ENCODE measurements at regions not wholly inside any gene's neighbourhood (a gene's known extent, or its start where the extent isn't known, plus 50 kb on each side); places are given as distances from the start of the nearest gene placed in this dataset.

GRCh38 chr2:217749008-217749407, 253.8 kb downstream of the TNS1 start:
- no peak for DNase-seq (ENCODE audit: low spot score)

DNA sequence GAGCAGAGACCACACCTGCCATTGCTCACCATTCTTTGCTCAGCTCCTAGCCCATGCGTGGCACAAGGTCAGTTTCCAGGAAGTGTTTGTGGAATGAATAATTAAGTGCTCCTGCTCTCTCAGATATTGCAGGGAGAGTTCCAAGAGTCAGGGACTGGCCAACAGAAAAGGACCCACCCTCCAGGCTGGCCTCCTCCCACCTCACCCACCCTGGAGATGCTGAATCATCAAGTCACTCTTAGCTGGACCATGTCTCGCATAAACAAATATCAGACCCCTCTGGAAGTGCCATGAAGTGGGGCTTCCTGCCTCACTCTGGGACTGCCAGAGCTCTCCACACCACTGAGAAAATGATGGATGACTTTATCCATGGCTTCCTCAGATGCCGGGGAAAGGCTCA, 256.0 kb downstream of the TNS1 start:
- DNase-seq (ENCODE audit: low spot score): no peak

DNA sequence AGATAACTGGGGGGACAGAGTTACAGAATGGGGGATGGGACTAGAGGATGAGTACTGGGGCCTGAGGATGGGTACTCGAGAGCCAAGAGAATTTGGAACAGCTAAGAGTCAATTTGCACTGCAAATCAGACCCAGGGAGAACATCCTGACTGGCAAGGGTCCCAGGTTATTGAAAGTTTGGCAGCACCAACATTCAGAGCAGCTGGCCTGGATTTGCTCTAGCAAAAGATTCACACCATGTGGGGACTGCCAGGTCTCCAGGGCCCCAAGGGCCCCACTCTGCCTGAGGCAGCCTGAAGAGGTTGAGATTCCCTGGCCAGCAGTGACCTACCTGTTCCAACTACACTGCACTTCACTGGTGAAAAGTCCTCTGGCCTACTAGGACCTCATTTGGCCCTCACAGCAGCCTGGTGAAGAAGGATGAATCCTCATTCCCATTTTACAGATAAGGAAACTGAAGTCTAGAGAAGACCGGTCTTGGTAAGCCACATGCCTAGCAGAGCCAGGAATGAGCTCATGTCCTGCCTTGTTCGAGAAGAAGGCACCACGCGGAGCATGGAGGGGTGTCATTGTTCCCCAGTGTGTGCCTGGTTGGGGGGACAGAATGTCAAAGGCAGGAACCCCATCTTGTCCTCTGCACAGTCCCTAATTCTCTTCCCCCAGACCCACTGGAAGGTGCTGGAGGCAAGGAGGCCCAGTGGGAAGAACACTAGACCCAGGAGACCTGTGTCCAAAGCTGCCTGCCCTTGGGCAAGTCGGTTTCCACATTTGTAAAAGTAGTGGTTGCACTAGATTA, 258.6 kb downstream of the TNS1 start:
- DNase-seq (ENCODE audit: low spot score): no peak

GRCh38 chr2:217743407-217743806, 259.4 kb downstream of the TNS1 start:
- no peak for DNase-seq (ENCODE audit: low spot score)

- DNase-seq (ENCODE audit: low spot score): no peak
Measured at GRCh38 chr2:217742841-217743240, 260.0 kb downstream of the TNS1 start.

DNA sequence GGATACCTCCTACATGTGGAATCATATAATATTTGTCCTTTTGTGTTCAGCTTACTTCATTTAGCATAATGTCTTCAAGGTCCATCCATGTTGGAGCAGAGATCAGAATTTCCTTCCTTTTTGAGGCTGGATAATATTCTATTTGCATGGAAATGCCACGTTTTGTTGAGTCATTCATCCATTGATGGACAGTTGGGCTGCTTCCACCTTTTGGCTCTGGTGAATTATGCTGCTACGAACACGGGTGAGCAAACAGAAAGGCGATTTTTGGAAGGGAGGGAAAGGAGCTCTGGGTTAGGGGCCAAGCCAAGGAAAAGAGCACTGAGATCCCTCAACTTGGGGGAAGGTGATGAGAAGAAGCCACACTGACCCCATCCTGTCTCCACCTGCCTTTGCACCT, 260.5 kb downstream of the TNS1 start:
- DNase-seq (ENCODE audit: low spot score): no peak

DNA sequence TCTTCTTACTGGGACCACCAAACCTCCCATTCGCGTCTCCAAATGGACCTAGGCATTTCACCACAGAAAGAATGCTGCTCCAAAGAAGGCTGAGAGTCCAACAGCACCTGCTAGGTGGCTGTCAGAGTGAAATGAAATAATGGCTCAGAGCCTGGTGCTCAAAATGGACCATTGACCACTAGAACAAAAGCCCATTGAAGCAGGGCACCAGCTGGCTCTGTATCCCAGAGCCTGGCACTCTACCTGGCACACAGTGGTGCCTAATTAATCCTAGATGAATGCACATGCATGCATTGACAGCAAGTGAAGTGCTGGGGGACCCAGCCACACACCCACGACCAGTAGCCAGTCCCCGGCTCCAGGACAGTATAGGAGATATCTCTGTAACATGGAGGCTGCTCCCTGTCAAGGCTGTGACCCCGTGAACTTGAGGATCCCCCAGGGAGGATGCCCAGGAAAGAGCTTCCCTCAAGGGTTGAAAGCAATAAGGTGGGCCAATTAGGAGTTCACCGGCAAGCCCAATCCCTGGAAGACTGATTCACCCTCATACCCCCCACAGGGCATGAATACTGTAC, 261.3 kb downstream of the TNS1 start:
- DNase-seq (ENCODE audit: low spot score): no peak

DNA sequence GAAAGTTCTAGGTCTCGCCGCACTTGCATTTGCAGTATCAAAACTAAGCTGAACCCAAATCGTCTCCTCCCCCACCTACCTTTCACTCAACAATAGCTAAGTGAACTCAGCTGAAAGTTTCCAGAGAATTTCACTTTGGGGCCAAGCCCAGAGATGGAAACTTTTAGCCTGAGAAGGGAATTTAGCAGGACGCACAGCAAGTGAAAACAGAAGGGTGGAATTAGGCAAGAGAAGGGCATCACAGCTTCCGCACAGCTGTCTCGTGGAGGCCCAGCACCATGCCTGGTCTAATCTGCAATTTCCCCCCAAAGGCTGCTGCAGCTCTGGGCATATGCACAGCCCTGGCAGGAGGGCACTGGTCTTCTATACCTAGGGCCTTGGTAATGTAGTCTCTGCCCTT, 262.0 kb downstream of the TNS1 start:
- no peak for DNase-seq (ENCODE audit: low spot score)

DNA sequence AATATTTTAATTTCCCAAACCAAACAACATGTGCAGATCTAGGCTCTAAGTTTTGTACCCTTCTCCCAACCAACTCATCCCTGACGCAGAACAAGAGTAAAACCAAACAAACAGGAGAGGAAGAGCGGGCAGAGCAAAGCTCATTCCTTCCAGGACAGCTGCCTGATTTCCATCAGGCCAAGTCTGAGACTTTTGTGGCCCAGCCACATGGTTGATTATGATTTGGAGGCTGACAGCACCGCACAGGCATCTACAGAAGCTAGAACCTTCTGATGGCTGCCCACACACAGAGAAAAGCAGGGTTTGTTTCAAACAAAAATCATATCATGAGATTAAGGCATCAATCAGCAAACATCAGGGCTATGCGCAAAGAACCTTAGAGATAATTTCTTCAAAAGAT, 262.6 kb downstream of the TNS1 start:
- DNase-seq (ENCODE audit: low spot score): peak; percentile 42

- no peak for DNase-seq (ENCODE audit: low spot score)
Measured at GRCh38 chr2:217739741-217740140, 263.1 kb downstream of the TNS1 start.

DNA sequence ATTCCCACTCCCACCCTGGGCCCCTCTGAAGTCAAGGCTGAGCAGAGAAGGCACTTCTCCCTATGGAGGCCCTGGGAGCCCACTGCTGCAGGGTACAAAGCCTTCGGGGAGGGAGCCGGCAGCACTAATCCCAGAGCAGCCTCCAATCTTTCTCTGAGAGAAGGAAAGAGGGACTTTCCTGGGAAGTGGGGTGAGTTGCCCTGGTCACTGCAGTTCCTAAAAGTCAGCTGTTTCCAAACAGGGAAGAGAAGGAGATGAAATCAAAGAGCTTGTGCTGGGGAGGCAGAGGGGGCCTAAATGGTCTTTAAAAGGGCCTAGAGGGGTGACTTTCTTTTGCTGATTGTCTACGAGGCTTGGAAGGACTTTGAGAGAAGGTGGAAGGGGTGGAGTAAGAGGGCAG, 264.7 kb downstream of the TNS1 start:
- no peak for DNase-seq (ENCODE audit: low spot score)

DNA sequence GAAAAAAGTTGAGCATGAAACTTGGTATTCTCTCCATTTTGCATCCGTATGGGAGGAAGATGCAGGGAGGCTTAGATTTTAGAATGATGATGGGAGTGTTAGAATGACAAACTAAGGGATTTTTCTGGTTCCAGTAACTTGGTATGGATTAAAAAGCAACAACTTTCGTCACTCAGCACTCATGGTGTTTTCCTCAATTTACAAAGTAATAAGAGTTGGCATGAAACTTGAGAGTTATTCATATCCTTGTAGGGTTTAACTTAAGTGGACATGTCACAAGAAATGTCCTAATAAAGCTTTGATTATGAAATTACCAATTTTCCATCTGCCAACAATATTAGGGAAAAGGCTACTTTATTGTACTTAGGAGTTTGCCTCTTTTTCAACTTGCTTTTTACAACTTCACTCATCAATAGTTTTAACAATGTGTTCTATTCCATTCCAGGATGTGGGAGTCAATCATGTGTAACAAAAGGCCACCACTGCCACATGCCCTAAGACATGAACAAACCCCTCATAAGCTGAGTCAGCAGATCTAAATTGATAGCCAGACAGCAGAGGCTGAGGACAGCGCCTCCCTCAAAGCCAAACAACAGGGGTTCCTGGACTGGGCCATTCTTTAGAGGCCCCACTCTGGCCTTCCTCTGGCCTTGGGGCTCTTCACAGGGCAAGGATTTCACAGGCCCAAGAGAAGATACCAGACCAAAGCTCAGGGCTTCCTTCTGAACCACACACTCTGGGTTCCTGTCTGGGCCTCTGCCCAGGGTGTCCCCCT, 265.8 kb downstream of the TNS1 start:
- no peak for DNase-seq (ENCODE audit: low spot score)

DNA sequence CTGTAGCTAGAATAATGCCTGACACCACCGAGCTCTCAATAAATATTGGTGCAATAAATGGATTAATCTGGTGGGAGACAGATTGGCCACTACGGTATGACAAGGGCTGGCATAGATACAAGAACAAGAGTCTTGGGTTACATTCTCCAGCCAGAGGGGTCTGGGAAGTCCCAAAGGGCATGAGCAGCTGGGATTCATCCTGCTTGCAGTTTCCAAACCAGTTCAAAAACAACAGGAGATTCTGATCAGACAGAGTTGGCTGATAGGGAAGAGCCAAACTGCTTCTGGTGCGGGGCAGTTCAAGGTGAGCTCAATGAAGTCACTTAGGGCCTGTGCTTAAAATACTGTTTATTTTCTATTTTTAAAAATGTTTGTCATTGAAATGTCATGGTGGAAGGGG, 266.9 kb downstream of the TNS1 start:
- no peak for DNase-seq (ENCODE audit: low spot score)

DNA sequence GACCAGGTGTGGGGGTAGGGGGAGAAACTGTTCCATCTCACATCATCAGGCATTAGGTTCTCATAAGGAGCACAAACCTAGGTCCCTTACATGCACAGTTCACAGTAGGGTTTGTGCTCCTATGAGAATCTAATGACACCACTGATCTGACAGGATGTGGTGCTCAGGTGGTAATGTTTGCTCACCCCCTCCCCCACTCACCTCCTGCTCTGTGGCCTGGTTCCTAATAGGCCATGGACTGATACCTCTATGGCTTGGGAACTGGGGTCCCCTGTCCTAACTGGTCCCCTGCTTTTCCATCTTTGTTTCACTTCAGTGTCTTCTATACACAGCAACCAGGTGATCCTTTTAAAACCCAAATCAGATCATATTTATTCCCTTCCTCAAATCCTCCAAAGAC, 267.8 kb downstream of the TNS1 start:
- DNase-seq (ENCODE audit: low spot score): no peak

- DNase-seq (ENCODE audit: low spot score): no peak
Measured at GRCh38 chr2:217733461-217733860, 269.3 kb downstream of the TNS1 start.

- DNase-seq (ENCODE audit: low spot score): no peak
Measured at GRCh38 chr2:217732992-217733391, 269.8 kb downstream of the TNS1 start.

- peak; percentile 36 for DNase-seq (ENCODE audit: low spot score)
Measured at GRCh38 chr2:217731805-217732204, 271.0 kb downstream of the TNS1 start.

GRCh38 chr2:217729421-217730053, 273.3 kb downstream of the TNS1 start:
- no peak for DNase-seq (ENCODE audit: low spot score)

- DNase-seq (ENCODE audit: low spot score): no peak
Measured at GRCh38 chr2:217727801-217728200, 275.0 kb downstream of the TNS1 start.

- no peak for DNase-seq (ENCODE audit: low spot score)
Measured at GRCh38 chr2:217725409-217725808, 277.4 kb downstream of the TNS1 start.

DNA sequence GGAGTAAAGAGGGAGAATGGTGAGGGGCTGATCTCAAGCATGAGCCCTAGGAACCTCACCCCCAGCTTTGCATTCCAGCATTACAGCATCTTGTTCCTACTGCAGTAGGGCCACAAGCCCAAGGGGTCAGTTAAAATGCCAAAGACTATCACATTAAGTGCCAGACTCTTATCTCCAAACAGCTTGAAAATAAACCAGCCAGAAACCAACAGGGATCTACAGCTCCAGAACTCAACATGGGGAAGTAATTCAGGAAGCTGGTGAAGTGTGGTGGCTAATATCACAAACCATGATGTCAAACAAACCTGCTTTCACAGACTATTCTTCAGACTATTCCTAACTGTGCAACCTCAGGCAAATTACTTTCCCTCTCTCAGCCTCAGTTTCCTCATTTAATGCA, 278.3 kb downstream of the TNS1 start:
- DNase-seq (ENCODE audit: low spot score): no peak

- DNase-seq (ENCODE audit: low spot score): no peak
Measured at GRCh38 chr2:217723981-217724380, 278.8 kb downstream of the TNS1 start.

Measured in AG08396 (cell line).